ENCODE measurements at regions not wholly inside any gene's neighbourhood (a gene's known extent, or its start where the extent isn't known, plus 50 kb on each side); places are given as distances from the start of the nearest gene placed in this dataset.

GRCh38 chr10:33869481-33869880 lies 535.0 kb upstream of the NRP1 start:
- TF ChIP-seq EP300 (IDR thresholded peaks at IDR 0.05) (no peak), POLR2A (IDR thresholded peaks at IDR 0.05) (no peak)
- TF ChIP-seq, protein P1, sequence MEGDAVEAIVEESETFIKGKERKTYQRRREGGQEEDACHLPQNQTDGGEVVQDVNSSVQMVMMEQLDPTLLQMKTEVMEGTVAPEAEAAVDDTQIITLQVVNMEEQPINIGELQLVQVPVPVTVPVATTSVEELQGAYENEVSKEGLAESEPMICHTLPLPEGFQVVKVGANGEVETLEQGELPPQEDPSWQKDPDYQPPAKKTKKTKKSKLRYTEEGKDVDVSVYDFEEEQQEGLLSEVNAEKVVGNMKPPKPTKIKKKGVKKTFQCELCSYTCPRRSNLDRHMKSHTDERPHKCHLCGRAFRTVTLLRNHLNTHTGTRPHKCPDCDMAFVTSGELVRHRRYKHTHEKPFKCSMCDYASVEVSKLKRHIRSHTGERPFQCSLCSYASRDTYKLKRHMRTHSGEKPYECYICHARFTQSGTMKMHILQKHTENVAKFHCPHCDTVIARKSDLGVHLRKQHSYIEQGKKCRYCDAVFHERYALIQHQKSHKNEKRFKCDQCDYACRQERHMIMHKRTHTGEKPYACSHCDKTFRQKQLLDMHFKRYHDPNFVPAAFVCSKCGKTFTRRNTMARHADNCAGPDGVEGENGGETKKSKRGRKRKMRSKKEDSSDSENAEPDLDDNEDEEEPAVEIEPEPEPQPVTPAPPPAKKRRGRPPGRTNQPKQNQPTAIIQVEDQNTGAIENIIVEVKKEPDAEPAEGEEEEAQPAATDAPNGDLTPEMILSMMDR (IDR thresholded peaks at IDR 0.05): no peak

All from sigmoid colon (tissue), 4 donors.